ENCODE measurements at regions not wholly inside any gene's neighbourhood (a gene's known extent, or its start where the extent isn't known, plus 50 kb on each side); places are given as distances from the start of the nearest gene placed in this dataset.

- H3K9me1 ChIP-seq (replicated peaks; ENCODE audit: control insufficient read depth, extremely low read depth, insufficient read depth, low read length) = no peaks in the 10 kb centered on the region
- H3K27ac ChIP-seq (ENCODE audit: insufficient read depth, low read depth, low read length) = no peak overlapping the region
- TF ChIP-seq POLR2AphosphoS5 (IDR thresholded peaks at IDR 0.05; ENCODE audit: insufficient read depth, low read depth, low read length) (no peak), MYC (IDR thresholded peaks at IDR 0.05; ENCODE audit: low read depth, low read length) (no peak), FOS (IDR thresholded peaks at IDR 0.05; ENCODE audit: borderline replicate concordance, insufficient read depth, low read length) (no peak), JUN (IDR thresholded peaks at IDR 0.05; ENCODE audit: borderline replicate concordance, insufficient read depth, insufficient read length, low read depth) (no peak), GATA2 (IDR thresholded peaks at IDR 0.05; ENCODE audit: insufficient read depth, insufficient read length, low read depth, low read length) (no peak), EZH2 (IDR thresholded peaks at IDR 0.05; ENCODE audit: borderline replicate concordance, low read depth, low read length, severe bottlenecking) (no peak), MAX (IDR thresholded peaks at IDR 0.05; ENCODE audit: insufficient read depth, insufficient read length) (no peak), POLR2A (IDR thresholded peaks at IDR 0.05; ENCODE audit: low read depth, low read length) (no peak)
- TF ChIP-seq, protein P1, sequence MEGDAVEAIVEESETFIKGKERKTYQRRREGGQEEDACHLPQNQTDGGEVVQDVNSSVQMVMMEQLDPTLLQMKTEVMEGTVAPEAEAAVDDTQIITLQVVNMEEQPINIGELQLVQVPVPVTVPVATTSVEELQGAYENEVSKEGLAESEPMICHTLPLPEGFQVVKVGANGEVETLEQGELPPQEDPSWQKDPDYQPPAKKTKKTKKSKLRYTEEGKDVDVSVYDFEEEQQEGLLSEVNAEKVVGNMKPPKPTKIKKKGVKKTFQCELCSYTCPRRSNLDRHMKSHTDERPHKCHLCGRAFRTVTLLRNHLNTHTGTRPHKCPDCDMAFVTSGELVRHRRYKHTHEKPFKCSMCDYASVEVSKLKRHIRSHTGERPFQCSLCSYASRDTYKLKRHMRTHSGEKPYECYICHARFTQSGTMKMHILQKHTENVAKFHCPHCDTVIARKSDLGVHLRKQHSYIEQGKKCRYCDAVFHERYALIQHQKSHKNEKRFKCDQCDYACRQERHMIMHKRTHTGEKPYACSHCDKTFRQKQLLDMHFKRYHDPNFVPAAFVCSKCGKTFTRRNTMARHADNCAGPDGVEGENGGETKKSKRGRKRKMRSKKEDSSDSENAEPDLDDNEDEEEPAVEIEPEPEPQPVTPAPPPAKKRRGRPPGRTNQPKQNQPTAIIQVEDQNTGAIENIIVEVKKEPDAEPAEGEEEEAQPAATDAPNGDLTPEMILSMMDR (IDR thresholded peaks at IDR 0.05; ENCODE audit: extremely low read depth in 1 of 2, insufficient read depth in 1 of 2, low read depth in 1 of 2, low read length in 2 of 2) = no peak
- no peaks in the 10 kb centered on the region for H3K36me3 ChIP-seq (ENCODE audit: control insufficient read depth in 2 of 2, extremely low read depth in 1 of 2, insufficient read depth in 2 of 2, low read length in 2 of 2)
- FAIRE-seq (no peak), DNase-seq (ENCODE audit: low read depth, low spot score) (no peak)
- H2AFZ ChIP-seq (ENCODE audit: low read depth, low read length) = no peak overlapping the region
- no TSS peak for BruUV-seq (replicated peaks)
- no peaks in the 10 kb centered on the region for H3K27me3 ChIP-seq (ENCODE audit: control insufficient read depth in 2 of 2, insufficient read depth in 2 of 2, low read length in 2 of 2)
- H3K4me2 ChIP-seq (ENCODE audit: insufficient read depth, low read length) = no peak overlapping the region
- no peak overlapping the region for H3K9ac ChIP-seq (replicated peaks; ENCODE audit: extremely low read depth, insufficient read depth, low read length)
- H3K9me3 ChIP-seq (replicated peaks; ENCODE audit: control insufficient read depth, insufficient read depth, low read length) = no peaks in the 10 kb centered on the region
- POLR2A ChIA-PET = no interaction called here
- H3K4me1 ChIP-seq (ENCODE audit: control insufficient read depth, extremely low read depth, insufficient read depth, low read length) = no peaks in the 10 kb centered on the region
- H3K79me2 ChIP-seq (ENCODE audit: control insufficient read depth, insufficient read depth, low read length) = no peaks in the 10 kb centered on the region
- H3K4me3 ChIP-seq (replicated peaks in 1 of 3; ENCODE audit: insufficient read depth in 1 of 3, low read depth in 1 of 3, low read length in 3 of 3) = no peak overlapping the region
- CTCF ChIA-PET = no interaction called here
- intact Hi-C loops (cut with micrococcal nuclease) = no loop called here
- no peaks in the 10 kb centered on the region for H4K20me1 ChIP-seq (replicated peaks; ENCODE audit: control insufficient read depth, extremely low read depth, insufficient read depth, low read length)
- dilution Hi-C loops (cut with MboI; ENCODE audit: extremely low pct_ligation_motif_present, low sequenced_read_pairs) = no loop called here
Measured at GRCh38 chrX:4809571-4809970, 1096.1 kb upstream of the PRKX start.
